Right ventricle myocardium inferior (tissue), 1 donor: ENCODE measurements at regions not wholly inside any gene's neighbourhood (a gene's known extent, or its start where the extent isn't known, plus 50 kb on each side); places are given as distances from the start of the nearest gene placed in this dataset.
"Not testable (repeated sequence)": the region's sequence is repeated elsewhere in the genome, so short reads cannot be mapped to it uniquely, and the experiment has no call there.

Experiments
- ATAC-seq: fragments of 200-7000 bp; cut with Tn5 transposase; one replicate; pipeline ENCODE4 v1.9.1; 2020; ENCODE audit warnings: mild to moderate bottlenecking, moderate library complexity
- DNase-seq: peaks from one replicate; pipeline ENCODE4 v3.0.0; 2021; ENCODE audit errors: missing footprints
- intact Hi-C: fragments of 100-400 bp; cut with DNase I; formaldehyde crosslinking; loops from one replicate; pipeline ENCODE4 v1.11.0; 2022
- donor health status: DM: no; HTN: yes; CAD: no; lungs with severe emphysema.

DNA sequence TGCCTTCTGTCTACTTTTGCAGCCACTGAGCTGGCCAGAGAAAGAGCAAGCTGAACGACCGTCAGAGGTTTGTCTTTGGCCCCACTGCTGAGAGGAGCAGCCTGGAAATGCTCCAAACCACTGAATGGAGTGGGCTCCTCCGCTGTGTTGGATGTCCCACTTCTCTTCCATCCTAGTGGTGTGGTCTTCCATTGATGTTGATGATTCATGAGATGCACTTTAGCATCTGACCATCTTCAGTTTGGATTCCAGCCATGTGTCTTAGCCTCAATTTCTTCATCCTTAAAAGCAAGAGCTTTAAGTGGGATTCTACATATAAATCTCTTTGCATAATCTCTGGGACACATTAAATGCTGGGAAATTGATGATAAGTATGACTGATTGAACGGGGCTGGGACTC is 276.9 kb downstream of the SIPA1L2 start:
- no peak for DNase-seq
- ATAC-seq: no peak
- intact Hi-C loops: no loop called here

DNA sequence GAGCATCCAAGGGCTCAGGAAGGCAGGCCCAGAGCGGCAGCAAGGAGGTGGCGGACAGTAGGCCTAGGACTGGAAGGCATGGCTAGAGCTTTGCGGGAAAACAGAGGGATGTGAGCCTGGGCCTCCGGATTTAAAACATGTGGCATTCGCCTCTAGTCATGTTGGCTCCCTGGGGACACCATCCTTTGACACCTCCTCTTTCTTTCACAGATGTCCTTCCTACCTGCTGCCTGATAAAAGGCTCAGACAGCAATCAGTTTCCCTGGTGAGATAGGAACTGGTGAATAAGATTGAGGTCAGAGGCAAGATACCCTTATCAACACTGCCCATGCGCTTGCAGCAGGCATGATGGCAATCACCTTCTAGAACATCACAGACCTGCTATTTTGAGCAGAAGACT is 277.6 kb downstream of the SIPA1L2 start:
- DNase-seq (no peak), ATAC-seq (no peak)
- intact Hi-C loops: no loop called here

DNA sequence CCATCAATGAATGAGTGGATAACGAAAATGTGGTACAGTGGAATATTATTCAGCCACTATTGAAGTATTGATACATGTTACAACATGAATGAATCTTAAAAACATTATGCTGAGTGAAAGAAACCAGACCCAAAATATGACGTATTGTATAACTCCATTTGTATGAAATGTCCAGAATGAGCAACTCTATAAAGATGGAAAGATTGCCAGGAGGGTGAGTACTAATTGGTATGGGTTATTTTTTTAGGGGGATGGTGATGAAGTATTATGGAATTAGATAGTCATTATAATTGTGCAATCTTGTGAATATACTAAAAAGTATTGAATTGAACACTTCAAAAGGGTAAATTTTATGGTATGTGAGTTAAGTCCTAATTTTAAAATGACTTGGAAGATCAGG is 278.6 kb downstream of the SIPA1L2 start:
- intact Hi-C loops: no loop called here
- ATAC-seq: no peak
- no peak for DNase-seq

DNA sequence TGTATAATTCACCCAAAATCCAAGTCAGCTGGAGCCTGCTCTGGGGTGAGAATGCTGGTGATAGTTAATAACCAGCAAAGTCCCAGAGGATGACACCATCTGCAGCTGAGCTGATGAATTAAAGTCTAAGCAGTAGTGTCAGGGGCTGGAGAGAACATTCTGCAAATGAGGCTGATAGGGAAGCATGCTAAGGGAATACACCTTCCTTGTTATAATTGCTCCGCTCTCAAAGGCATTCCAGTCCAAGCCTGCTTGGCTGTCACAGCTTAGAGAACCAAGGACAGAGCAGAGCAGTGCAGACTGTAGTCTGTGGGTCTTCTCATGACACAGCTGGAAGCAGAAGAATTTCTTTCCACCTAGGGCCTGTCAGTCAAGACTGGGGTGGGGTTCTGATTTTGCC is 283.1 kb downstream of the SIPA1L2 start:
- DNase-seq: no peak
- intact Hi-C loops: no loop called here
- ATAC-seq: no peak

DNA sequence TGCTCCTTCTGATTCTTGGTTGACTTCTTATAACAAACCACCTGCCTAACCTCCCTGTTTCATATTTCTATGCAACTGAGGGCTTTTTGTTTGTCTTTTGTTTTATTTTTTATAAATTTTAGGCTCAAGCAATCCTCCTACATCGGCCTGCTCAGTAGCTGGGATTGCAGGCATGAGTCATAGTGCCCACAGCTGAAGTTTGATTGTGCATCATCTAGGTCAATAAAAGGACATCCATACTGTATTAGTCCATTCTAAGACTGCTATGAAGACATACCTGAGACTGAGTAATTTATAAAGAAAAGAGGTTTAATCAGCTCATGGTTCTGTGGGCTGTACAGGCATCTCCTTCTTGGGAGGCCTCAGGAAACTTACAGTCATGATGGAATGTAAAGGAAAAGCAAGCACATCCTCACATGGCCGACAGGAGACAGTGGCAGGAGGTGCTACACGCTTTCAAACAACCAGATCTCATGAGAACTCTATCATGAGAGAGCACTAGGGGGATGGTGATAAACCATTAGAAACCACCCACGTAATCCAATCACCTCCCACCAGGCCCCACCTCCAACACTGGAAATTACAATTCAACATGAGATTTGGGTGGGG is 285.0 kb downstream of the SIPA1L2 start:
- no peak for ATAC-seq
- no peak for DNase-seq
- intact Hi-C loops: no loop called here

DNA sequence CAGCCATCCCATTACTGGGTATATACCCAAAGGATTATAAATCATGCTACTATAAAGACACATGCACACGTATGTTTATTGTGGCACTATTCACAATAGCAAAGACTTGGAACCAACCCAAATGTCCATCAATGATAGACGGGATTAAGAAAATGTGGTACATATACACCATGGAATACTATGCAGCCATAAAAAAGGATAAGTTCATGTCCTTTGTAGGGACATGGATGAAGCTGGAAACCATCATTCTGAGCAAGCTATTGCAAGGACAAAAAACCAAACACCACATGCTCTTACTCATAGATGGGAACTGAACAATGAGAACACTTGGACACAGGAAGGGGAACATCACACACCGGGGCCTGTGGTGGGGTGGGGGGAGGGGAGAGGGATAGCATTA is 285.7 kb downstream of the SIPA1L2 start:
- ATAC-seq, DNase-seq, intact Hi-C loops: not testable (repeated sequence)

DNA sequence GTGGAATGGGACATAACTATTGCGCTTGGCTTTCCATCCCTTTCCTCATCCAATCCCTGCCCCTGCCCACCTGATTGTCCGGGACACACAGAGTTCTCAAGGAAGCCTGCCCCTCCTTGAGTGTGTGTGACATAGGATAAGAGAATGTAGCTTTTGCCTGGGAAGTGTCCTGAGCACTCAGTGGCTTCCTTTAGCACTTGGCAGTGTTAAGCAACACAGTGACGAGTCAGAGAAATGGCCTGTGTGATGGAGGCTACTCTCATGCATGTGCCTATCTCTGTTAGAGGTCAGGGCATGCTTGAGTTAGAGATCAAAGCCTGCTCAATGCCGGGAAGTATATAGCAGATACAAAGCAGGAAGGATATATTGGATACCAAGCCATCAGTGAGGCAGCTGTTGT is 289.5 kb downstream of the SIPA1L2 start:
- no peak for DNase-seq
- ATAC-seq: no peak
- intact Hi-C loops: no loop called here

DNA sequence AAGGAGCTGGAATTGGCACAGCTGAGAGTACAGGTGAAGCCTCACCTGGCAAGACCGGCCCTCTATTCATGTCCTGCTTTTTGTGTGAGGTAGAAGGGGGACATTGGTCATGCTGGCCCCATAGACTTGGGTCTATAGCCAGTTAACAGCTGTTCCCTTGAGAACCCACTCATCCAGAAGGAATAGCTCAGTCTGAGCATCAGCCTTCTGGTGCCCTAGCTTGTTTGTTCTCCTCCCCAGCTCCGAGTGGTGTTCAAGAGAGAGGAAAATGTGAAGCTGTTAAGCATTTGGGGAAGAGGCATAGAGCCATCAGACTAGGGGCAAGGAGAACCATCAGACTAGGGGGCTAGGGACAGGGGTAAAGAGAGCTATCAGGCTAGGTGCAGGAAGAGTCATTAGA is 290.9 kb downstream of the SIPA1L2 start:
- no peak for DNase-seq
- ATAC-seq: no peak
- intact Hi-C loops: no loop called here

DNA sequence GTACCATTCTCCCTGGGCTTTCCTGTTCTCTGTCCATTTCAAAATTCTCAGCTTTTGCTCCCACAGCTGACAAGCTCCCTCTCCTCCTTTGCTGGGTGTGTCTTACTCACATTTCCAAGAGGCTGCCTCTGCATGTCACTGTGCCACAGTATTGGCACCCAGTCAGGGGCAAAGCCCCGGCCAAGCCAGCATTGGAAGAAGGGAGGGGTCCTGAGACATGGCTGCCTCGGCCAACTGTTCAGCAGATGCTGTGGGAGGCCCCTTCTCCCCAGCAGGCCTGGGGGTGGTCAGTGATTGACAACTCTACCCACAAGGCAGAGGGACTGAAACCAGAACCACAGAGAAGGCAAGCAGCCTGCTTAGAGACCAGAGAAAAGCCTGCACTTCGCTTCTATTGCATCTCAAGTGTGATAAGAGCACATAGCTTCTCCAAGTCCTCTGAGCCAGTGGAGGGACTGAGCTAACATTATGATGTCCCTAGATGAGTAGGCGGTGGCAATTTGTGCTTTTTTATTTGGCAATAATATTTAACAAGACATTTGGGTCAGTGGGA is 294.1 kb downstream of the SIPA1L2 start:
- intact Hi-C loops: no loop called here
- ATAC-seq (peak; percentile 14), DNase-seq (no peak)

DNA sequence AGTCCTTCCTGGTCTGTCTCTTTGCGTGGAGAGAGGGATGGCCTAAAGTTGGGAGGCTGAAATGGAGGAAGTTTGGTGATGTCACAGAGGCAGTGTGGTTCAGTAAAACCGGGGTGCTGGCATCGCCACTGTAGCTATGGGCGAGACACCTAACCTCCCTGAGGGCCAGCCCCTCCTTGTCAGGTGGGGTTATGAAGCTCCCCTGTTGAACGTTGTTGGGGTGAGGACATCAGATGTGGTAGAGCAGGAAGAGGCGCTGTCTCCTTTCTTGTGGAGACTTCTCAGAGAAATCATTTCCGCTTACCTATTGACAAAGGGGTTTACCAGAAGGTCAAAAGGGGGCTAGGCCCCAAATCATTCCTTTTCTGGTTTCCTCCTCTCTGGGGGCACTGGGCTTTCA is 294.7 kb downstream of the SIPA1L2 start:
- DNase-seq (no peak), ATAC-seq (no peak)
- intact Hi-C loops: no loop called here

DNA sequence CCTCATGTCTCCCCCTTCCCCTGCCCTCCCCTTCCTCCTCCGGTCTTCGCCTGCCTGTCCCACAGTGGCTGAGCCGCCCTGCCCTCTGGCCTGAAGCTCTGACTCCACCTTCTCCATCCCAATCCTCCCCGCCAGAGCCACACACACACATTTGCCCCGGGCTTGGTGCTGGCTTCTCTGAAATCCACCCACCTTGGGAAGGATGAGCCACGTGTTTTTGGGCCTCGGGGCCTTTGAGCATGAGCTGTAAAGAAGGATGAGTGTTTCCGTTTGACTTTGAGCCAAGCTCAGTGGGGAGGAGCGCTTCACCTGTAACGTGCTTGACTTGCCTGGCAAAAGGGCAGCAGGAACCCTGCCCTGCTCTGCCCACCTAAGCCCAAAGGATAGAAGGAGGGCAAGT is 295.1 kb downstream of the SIPA1L2 start:
- intact Hi-C loops: no loop called here
- ATAC-seq (no peak), DNase-seq (no peak)

DNA sequence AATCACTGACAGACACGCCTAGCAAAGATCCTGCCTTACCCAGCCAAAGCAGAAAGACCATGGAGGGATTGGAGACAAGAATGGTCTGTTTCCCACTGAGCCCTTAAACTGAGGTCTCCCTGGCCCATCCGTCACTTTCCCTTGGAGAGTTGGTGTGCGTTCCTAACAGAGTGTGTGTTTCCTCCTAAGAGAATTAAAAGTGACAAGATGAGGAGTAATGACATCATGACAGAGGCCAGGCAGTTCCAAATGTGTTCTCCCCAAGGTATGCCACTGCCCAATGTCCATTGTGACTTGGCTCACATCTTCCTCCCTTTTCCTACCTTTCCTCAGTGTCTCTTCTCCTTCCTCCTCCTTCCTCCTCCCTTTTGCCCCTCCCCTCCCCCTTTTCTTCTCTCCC is 295.7 kb downstream of the SIPA1L2 start:
- ATAC-seq (no peak), DNase-seq (no peak)
- intact Hi-C loops: no loop called here

DNA sequence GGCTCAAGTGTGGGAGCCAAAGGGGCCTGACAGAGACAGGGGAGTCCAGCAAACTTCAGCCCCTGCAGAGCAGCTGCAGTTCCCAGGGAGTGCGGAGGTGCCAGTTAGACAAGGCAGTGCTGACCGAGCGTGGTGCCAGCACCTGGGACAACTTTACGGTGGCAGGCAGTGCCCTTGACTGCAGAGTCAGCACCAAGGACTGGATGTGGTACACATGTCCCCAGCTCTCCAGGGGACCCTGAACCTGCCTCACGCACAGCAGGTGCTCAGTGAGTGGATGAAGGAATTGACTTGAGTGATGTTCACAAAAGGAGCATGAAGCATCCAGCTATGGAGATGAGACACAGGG is 296.5 kb downstream of the SIPA1L2 start:
- peak; percentile 79 for ATAC-seq
- intact Hi-C loops: no loop called here

DNA sequence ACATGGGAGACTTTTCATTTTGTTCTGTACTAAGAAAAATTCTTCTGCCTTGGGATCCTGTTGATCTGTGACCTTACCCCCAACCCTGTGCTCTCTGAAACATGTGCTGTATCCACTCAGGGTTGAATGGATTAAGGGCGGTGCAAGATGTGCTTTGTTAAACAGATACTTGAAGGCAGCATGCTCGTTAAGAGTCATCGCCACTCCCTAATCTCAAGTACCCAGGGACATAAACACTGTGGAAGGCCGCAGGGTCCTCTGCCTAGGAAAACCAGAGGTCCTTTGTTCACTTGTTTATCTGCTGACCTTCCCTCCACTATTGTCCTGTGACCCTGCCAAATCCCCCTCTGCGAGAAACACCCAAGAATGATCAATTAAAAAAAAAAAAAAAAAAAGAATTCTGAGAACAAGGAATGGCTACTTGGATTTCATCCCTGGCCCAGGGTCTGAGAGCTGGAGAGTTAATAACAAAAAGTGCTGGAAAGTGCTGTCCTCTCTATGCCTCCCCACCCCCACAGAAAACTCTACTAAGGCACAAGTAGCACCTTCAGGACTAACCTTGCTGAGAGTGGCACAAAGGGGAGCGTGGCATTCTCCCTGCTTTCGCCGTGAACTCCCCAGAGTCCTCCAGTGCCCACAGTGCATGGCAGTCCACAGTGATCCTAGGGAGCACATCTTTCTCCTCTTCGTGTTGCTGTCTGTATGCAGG is 297.1 kb downstream of the SIPA1L2 start:
- DNase-seq, intact Hi-C loops: not testable (repeated sequence)
- ATAC-seq: peak; percentile 23

More for the DNA sequence above, 296.5 kb downstream of the SIPA1L2 start:
- DNase-seq: peak; percentile 63

DNA sequence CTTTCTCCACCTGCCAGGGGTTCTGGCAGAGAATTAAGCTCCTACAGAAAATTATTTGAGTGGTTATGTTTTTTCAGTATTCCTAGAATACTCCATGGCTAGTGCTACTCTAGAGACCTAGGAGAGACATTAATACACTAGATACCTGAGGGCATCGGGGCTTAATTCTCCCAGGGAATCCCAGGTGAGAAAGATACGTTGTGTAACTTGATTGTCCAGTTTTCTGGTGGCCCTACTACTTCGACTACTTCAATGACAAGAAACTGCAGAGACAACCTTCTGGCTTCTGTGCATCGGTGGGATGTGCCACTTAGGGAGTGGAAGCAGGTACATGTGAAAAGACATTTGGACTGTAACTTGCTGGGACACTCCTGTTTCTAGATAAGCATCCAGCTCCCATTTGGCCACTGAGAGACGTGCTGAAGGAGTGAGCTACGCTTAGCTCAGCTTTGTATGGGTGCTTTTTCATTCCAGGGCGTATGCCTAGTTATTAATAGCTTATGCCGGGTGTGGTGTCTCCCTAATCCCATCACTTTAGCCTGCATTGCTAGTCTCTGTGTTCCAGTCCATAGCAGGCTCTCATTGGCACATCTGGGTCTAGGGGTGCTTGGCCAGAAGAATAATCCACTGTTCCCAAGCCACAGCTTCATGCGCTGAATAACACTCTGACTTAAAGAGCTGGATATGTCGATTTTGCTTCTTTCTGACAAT is 300.7 kb downstream of the SIPA1L2 start:
- intact Hi-C loops: loop anchor here (10.0 kb wide), 1 partner anchor 106 kb away; no protein-coding TSS in a partner anchor
- ATAC-seq (peak; percentile 44), DNase-seq (no peak)

DNA sequence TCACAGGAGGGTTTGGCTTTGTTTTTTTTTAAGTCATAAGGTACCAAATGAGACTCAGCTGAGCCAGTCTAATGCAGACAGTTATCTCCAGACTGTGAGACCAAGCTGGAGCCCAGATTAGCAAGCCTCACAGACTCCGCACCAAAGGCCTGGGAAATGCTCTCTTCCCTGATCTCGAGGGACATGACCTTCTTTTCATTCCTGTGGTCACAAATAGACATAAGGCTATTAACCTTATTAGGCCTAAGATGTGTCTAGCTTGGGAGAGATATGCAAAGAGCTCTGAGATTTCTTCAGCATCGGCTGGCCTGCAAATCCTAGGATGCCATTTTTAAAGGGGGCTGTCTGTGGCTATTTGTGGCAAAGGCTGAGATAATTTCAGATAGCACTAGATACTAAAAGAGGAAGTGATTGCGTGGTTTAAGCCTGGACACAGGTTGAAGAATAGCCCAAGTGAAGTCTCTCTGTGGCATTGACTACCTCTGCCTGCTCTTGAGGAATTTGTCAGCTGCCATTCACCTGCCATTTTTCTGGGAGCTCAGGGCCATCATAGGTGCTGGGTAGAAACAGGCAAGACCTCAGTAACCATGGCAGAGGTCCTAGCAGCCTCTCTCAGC is 301.3 kb downstream of the SIPA1L2 start:
- intact Hi-C loops: loop anchor here (10.0 kb wide), 1 partner anchor 106 kb away; no protein-coding TSS in a partner anchor
- ATAC-seq (peak; percentile 60), DNase-seq (no peak)

DNA sequence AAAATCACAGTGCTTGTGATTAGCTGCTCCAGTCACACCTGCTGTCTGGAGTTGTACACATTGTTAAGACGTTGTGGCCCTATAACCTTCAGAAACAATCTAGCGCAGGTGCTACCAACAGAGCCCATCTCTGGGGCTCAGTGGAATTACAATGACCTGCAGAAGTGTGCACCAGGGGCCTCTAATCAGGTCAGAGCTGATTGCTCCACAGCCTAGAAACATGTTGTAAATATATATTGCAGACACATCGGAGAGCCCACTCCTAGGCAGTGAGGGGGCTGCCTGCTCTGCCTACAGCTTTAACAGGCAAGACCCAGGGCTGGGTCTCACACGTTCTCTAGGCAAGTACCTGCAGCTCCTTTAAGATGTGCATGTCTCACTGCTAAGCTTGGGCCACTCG is 302.0 kb downstream of the SIPA1L2 start:
- intact Hi-C loops: loop anchor here (10.0 kb wide), 1 partner anchor 107 kb away; no protein-coding TSS in a partner anchor
- ATAC-seq (no peak), DNase-seq (no peak)

DNA sequence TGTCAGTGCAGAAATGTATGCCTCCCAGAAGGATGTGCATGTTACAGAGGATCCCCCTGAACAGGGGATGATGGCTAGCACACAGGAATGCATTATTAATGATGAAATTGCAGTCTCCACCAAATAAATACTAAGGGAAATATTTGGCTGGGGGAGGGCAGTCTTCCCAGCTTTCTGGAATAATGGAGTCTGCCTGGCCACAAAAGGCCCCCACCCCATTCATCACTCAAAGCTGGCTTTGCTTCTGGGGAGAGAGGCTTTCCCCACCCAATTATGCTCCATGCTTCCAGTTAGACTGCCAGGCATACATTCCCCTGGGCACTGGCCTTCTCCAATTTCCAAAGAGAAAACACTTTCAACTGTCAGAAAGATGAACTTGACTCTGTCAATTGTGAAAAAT is 302.7 kb downstream of the SIPA1L2 start:
- intact Hi-C loops: loop anchor here (10.0 kb wide), 1 partner anchor 108 kb away; no protein-coding TSS in a partner anchor
- ATAC-seq: no peak
- no peak for DNase-seq

DNA sequence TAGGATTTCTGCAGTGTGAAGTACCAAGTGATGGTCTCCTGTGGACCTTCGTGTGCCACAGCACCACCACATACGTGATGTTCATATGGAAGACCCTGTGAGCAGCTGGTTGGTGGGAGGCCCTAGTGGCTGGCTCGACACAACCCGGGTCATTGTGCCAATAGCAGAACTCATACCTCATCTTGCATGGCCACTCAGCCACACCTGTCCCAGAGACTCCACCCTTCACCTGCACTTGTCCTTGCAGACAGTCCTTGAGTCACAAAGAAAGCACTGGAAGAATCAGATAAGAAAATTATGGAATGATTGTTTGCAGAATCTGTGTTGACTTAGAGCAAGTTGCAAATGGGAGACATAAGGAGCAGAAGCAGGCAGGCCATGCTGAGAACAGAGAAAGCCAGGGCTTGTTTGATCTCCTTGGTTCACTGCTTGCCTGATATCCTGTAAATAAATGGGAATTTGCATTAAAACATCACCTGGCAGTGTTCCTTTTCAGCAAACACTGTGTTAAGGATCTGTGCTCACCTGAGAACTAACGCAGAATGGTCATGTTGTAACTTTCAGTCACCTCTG is 307.7 kb downstream of the SIPA1L2 start:
- intact Hi-C loops: loop anchor here (5.0 to 10.0 kb wide), 2 partner anchors 55 to 113 kb away; no protein-coding TSS in a partner anchor
- ATAC-seq (no peak), DNase-seq (no peak)
